GM19023 (cell line): ENCODE measurements at regions not wholly inside any gene's neighbourhood (a gene's known extent, or its start where the extent isn't known, plus 50 kb on each side); places are given as distances from the start of the nearest gene placed in this dataset.
A peak's percentile ranks its signal among the peaks of the same experiment; 100 is the strongest.

Experiments
- ATAC-seq: cut with Tn5 transposase; IDR thresholded peaks from one replicate; pipeline ENCODE4 v1.9.1; 2021; ENCODE audit warnings: mild to moderate bottlenecking, moderate library complexity; ENCODE audit not compliant: unreplicated experiment

GRCh38 chr9:113646946-113647914 lies 183.7 kb downstream of the RGS3 start:
- no peak for ATAC-seq

DNA sequence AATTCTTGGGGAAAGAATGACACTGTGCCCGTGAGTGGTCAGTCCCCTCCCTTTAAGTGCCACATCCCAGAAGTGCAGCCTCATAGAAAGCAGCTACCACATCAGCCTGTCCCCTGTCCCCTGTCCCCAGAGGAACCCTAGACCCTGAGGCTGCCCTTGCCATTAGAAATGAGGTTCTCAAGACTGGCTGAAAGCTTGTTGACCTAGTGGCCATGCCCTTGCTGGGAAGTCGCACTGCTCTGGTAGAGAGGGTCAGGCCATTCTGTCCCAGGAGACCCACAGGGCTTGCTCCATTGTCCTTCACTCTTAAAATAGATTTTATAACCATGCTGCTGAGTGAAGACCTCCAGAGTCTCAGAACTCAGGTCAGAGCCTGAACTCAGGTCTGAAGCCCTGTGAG lies 184.5 kb downstream of the RGS3 start:
- no peak for ATAC-seq

- no peak for ATAC-seq
Observed at GRCh38 chr9:113648586-113648985, 185.1 kb downstream of the RGS3 start.

- no peak for ATAC-seq
Observed at GRCh38 chr9:113649054-113649453, 185.5 kb downstream of the RGS3 start.

- ATAC-seq: no peak
Observed at GRCh38 chr9:113649855-113650206, 186.3 kb downstream of the RGS3 start.

- no peak for ATAC-seq
Observed at GRCh38 chr9:113650207-113651131, 186.9 kb downstream of the RGS3 start.

GRCh38 chr9:113651896-113652295 lies 188.4 kb downstream of the RGS3 start:
- no peak for ATAC-seq

DNA sequence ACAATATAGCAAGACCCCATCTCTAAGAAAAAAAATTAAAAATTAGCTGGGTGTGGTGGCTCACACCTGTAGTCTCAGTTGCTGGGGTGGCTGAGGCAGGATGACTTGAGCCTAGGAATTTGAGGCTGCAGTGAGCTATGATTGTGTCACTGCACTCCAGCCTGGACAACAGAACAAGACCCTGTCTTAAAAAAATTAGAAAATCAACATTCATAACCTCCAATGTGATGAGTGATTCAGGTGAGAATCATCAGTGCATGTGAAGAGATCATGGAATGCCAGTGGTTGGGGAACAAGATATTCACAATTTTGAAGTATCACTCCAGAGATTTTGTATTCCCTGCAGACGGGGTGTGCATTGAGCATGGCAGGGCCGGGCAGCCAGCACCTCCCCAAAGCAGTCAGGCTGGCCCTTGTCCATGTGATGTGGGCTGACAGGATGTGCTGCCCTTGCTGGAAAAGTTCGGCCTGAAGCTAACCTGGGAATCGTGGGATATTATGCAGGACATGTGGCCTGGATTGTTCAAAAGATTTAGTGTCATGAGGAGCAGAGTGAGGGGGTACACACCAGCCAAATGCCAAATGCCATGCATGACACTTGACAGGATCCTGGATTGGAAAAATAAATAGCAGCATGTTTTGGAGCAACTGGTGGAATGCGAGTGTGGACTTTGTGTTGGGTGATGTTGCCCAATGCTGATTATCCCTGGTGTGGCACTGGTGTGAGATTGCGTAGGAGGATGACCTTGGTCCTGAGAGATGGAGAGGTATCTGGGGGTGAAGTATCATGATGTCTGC lies 189.0 kb downstream of the RGS3 start:
- no peak for ATAC-seq

DNA sequence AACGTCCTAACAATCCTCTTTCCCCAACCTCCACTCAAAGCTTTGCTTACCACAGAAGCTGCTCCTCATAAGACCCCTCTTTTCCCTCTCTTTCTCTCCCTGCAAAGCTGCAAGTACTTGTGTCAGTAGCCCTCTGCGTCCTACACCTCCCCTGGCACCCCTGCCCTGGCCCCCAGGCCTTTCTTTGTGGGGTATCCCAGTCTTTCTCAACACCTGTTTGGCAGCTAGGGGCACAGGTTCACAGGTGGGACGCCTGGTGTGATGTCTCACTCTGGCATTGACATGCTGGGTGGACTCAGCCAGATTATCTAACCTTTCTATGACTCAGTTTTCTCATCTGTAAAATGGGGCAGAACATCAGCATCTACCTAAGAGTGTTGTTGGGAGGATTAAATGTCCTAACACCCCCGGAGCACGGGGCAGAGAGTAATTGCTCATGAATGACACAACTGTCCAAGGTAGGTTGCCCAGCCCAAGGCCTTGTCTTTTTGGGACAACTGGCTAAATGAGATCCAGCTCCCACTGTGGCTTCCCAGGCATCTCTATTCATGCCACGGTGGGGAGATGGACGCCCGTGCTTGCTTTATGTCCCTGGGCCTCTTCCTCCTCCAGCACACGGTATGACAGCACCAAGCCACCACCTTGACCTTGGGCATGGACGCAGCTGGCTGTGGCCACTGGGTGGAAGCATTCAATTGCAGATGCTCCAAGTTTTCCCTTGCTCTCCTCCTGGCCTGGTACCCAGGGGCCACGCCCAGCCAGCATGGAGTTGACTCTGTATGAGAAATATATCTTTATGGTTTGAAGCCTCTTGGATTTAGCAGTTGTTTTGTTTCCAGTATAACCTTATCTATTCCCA lies 190.4 kb downstream of the RGS3 start:
- no peak for ATAC-seq

DNA sequence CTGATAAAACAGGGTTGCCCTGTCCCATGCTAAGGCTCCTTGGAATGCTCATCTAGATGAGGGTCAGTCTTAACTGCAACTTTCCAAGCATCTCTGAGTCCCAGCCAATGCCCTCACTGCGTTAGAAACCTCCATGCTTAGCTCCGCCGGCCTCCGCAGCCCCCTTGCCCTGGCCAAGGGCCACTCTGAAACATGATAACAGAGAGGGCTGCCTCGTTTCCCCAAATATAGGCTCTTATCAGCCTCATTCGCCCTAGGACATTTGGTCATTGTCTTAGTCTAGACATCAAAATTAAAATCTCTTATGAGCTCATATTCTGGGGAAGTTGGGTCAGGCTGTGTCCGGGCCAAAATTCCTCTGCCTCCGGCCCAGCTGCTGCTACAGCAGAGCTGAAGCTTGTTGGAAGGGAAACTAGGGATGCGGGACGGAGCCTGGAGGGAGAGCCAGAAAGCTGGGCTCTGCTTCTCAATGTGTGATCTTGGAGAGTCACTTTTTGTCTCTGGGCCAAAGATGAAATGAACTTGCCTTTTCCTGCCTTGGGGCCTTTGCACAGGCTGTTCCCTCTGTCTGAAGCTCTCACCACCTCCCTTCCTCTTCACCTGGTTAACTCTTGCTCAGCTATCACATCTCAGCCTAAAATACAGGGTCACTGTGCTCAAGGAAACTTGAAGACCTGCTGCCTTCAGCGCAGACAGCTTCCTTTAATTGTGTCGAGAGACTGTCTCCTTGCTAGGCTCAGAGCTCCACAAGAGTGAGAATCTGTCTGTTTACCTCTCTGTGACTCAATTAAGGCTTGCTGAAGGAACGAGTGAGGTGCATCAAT lies 191.3 kb downstream of the RGS3 start:
- ATAC-seq: no peak

DNA sequence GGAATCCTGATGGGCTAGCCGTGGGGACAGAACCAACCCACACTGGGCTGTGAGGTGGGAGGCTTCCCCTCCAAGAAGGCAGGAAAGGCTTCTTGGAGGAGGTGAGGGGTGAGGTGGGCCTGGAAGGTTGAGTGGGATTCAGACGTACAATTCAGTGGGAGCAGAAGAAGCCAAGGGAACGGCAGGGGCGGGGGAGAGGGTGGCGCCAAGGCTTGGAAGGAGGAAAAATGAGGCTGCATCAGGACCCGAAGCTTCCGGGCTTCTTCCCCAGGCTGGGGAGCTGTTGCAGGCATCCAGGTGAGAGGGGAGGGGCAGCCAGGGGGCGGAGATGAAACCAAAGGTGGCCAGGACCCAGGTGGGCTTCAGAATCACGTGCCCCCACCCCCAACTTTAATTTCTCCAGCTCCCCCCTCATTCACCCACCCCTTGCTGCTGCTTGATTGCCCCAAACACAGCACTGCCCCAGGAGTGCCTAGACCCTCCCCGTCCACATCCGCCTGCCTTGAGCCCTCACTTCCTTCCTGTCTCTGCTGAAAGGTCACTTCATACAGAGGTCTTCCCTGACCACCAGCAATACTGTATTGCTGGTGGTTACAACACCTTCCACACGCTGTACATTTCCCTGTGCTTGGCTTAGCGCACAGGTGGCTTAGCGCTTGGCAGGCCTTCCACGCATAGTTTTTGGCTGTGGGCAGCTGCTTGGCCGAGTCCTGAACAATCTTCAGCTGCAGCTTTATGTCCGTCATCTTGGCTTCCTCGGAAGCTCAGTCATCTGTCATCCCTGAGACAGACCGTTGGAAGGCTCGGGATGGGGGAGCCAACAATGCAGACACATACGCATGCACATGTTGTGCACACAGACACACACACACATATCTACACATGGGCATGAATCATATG lies 193.5 kb downstream of the RGS3 start:
- ATAC-seq: no peak

DNA sequence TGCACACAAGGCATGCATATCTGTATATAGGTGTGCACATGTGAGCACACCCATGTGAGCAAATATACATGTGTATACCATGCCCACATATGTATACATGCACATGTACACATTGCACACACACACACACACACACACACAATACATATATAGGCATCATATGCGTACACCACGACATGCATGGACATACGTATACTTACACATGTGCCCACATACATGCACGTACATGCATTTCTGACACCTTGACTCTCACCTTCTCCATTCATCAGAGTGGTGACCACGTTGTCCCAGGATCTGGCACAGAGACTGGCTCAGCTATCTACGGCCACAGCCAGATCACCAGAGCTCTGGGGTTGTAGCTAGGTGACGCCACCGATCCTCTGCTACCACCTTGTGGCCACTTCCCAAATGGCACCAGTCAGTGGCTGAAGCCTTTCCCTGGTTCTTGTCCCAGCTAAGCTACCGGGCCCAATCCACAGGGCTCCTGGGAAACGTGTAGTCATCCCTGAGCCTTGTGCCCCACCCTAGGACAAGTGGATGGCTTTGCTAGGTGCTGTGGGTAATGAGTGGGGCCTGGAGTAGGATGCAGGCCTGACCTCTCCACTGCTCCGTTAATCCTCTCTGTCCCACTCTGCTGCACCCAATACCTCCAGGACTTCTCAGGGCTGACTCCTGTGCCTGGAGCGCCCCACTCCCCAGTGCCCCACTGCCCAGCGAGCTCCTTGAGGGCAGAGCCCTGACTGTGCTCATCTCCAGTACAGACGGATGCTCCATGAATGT lies 194.4 kb downstream of the RGS3 start:
- ATAC-seq: peak; percentile 82

- ATAC-seq: no peak
Observed at GRCh38 chr9:113658545-113658895, 195.0 kb downstream of the RGS3 start.

- no peak for ATAC-seq
Observed at GRCh38 chr9:113659039-113659438, 195.5 kb downstream of the RGS3 start.

DNA sequence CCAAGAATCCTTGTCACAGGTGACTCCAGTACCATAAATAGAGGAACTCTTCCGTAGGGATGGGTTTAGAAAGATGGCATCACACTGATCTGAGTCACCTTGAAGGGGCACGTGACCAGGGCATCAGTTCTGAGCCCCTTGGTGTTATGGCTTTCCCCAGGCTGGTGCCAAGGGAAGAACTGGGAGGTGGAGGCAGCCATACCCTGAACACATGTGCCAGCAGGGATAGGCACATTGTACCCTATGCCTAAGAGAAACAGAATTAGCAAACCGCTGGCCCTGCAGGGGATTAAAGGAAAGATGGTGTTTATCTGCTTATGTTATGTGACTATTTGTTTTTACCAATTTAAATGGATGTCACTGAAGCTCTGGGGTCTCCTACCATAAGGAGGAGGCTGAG lies 196.2 kb downstream of the RGS3 start:
- ATAC-seq: no peak

GRCh38 chr9:113660196-113660595 lies 196.7 kb downstream of the RGS3 start:
- ATAC-seq: no peak

- no peak for ATAC-seq
Observed at GRCh38 chr9:113661074-113661473, 197.5 kb downstream of the RGS3 start.
